Tibial nerve (tissue), 4 donors: ENCODE measurements at regions not wholly inside any gene's neighbourhood (a gene's known extent, or its start where the extent isn't known, plus 50 kb on each side); places are given as distances from the start of the nearest gene placed in this dataset.

Experiments
- EP300 ChIP-seq, 2 donors: sonication (generic); formaldehyde crosslinking; IDR thresholded peaks; one replicate each; pipeline ENCODE4 v1.6.1; 2017; ENCODE audit warnings: antibody characterized with exemption in 2 of 2, mild to moderate bottlenecking in 1 of 2
- POLR2A ChIP-seq, 2 donors: fragments of 450-650 bp; IDR thresholded peaks; one replicate each; pipeline ENCODE4 v1.6.1; 2017; ENCODE audit warnings: antibody characterized with exemption in 2 of 2, mild to moderate bottlenecking in 2 of 2, moderate library complexity in 2 of 2
- TF ChIP-seq, protein P1 (sequence below), 5 experiments: fragments of 200-600 bp in 3 of 5; fragments of 450-650 bp in 2 of 5; sonication (generic) in 3 of 5; IDR thresholded peaks; one replicate each; pipeline ENCODE4 v1.5.1; 2016 to 2019; ENCODE audit warnings: antibody characterized with exemption in 5 of 5, mild to moderate bottlenecking in 3 of 5, moderate library complexity in 2 of 5

DNA sequence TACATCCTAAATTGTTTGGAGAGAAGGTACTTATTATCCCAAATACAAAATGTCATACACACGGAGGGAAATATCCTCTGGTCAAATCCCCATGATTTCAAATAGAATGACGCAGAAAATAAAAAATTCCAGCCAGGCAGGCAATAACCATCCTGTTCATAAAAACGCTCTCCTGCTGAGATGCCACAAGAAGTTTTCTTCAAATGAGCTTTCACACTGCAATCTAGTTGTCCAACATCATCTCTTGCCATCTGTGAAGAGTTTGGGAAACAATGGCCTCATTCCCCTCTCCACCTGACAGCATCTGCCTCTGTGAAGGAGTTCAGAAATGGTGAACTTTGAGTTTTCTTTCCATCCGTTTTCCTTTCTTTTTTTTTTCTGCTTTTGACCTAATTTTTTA is 83.3 kb upstream of the SLC30A5 start:
- TF ChIP-seq, protein P1, sequence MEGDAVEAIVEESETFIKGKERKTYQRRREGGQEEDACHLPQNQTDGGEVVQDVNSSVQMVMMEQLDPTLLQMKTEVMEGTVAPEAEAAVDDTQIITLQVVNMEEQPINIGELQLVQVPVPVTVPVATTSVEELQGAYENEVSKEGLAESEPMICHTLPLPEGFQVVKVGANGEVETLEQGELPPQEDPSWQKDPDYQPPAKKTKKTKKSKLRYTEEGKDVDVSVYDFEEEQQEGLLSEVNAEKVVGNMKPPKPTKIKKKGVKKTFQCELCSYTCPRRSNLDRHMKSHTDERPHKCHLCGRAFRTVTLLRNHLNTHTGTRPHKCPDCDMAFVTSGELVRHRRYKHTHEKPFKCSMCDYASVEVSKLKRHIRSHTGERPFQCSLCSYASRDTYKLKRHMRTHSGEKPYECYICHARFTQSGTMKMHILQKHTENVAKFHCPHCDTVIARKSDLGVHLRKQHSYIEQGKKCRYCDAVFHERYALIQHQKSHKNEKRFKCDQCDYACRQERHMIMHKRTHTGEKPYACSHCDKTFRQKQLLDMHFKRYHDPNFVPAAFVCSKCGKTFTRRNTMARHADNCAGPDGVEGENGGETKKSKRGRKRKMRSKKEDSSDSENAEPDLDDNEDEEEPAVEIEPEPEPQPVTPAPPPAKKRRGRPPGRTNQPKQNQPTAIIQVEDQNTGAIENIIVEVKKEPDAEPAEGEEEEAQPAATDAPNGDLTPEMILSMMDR (IDR thresholded peaks at IDR 0.05): no peak
- TF ChIP-seq POLR2A (IDR thresholded peaks at IDR 0.05) (no peak), EP300 (IDR thresholded peaks at IDR 0.05) (no peak)
